Tibial nerve (tissue), 3 donors: ENCODE measurements at regions not wholly inside any gene's neighbourhood (a gene's known extent, or its start where the extent isn't known, plus 50 kb on each side); places are given as distances from the start of the nearest gene placed in this dataset.

Experiments
- POLR2A ChIP-seq, 2 donors: fragments of 450-650 bp; IDR thresholded peaks; one replicate each; pipeline ENCODE4 v1.6.1; 2017; ENCODE audit warnings: antibody characterized with exemption in 2 of 2, mild to moderate bottlenecking in 2 of 2, moderate library complexity in 2 of 2
- TF ChIP-seq, protein P1 (sequence below), 5 experiments: fragments of 200-600 bp in 3 of 5; fragments of 450-650 bp in 2 of 5; sonication (generic) in 3 of 5; IDR thresholded peaks; one replicate each; pipeline ENCODE4 v1.5.1; 2016 to 2019; ENCODE audit warnings: antibody characterized with exemption in 5 of 5, mild to moderate bottlenecking in 3 of 5, moderate library complexity in 2 of 5

DNA sequence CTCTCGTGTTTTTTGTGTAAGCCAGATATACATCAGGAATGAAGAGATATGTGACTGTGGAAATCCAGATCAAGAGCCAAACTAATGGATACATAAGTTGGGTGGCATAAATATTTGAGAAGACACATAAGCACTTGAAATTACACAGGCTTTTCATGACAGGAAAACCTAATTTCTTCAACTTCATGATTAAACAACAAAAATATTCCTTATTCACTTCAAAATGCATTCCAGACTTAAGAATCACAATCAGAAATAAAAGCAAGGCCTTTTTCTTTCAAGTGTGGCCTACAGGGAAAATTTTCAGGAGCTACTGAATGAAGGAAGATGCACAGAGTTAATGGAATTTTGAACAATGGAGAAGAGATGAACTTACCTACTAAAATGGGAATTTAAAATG, 515.6 kb downstream of the FOXG1 start:
- TF ChIP-seq, protein P1, sequence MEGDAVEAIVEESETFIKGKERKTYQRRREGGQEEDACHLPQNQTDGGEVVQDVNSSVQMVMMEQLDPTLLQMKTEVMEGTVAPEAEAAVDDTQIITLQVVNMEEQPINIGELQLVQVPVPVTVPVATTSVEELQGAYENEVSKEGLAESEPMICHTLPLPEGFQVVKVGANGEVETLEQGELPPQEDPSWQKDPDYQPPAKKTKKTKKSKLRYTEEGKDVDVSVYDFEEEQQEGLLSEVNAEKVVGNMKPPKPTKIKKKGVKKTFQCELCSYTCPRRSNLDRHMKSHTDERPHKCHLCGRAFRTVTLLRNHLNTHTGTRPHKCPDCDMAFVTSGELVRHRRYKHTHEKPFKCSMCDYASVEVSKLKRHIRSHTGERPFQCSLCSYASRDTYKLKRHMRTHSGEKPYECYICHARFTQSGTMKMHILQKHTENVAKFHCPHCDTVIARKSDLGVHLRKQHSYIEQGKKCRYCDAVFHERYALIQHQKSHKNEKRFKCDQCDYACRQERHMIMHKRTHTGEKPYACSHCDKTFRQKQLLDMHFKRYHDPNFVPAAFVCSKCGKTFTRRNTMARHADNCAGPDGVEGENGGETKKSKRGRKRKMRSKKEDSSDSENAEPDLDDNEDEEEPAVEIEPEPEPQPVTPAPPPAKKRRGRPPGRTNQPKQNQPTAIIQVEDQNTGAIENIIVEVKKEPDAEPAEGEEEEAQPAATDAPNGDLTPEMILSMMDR (IDR thresholded peaks at IDR 0.05), result no peak
- TF ChIP-seq POLR2A (IDR thresholded peaks at IDR 0.05), result no peak
